ENCODE measurements at regions not wholly inside any gene's neighbourhood (a gene's known extent, or its start where the extent isn't known, plus 50 kb on each side); places are given as distances from the start of the nearest gene placed in this dataset.

DNA sequence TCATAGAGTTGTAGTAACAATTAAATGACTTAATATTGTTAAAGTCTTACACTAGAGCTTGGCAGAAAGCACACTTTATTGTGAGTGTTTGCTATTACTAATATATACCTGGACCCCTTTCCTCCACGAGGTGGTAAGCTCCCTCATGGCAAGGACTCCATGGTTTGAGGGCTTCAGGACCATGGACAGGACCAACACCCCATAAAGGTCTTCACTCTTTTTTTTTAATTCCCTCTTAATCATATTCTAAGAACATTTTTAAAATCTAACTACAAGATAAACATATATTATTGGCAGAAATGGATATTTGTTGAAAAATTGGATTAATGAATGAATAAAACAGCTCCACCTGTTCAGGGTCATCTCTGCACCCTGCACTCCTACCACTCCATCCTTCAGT, 154.5 kb downstream of the CBLN1 start:
- DNase-seq (ENCODE audit: low spot score) = no peak

DNA sequence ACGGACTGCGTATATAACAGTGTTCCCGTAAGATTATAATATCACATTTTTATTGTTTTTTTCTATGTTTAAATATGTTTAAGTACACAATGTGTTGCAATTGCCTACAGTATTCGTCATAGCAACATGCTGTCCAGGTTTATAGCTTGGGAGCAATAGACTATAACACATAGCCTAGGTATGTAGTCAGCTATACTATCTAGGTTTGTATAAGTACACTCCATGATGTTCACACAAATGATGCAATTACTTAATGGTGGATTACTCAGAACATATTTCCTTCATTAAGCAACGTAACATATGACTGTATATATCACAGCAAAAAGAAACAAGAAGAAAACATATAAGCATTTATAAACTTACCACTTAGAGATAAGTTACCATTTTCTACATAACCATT, 160.0 kb downstream of the CBLN1 start:
- DNase-seq (ENCODE audit: low spot score) = no peak

DNA sequence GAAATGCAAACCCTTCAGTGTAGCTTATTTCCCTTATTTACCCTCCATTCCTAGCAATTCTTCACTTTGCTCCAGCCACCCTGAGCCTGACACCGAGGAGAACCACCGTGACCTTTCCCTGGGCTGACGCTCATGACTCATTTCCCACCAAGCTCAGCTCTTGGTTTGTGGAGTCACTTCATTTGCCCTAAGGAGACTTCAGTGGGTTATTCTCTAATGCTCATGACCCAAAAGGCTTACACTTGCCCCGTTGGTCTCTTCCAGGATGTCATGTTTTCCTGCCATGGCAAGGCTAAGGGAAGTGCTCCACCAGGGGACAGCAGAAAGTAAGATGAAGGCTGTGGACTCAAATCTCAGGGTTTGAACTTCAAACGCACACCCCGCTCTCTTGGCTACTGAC, 161.0 kb downstream of the CBLN1 start:
- no peak for DNase-seq (ENCODE audit: low spot score)

DNA sequence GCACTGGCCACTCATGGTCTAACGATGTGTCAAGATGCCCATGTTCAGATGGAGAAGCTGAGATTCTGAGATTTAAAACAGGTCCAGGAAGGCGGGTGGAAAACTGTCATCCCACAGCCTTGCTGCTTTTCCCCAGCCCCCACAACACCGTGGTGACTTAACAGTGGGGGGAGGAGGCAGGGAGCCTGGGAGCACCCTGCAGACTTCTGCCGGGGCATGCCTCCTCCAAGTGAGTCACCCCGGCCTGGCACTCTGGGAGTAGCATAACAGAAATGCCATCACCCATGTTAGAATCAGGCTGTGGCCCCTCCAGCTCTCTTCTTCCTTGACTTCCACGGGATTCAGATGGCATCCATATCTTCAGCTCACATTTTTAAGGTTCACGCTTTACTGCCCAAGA, 164.8 kb downstream of the CBLN1 start:
- no peak for DNase-seq (ENCODE audit: low spot score)

DNA sequence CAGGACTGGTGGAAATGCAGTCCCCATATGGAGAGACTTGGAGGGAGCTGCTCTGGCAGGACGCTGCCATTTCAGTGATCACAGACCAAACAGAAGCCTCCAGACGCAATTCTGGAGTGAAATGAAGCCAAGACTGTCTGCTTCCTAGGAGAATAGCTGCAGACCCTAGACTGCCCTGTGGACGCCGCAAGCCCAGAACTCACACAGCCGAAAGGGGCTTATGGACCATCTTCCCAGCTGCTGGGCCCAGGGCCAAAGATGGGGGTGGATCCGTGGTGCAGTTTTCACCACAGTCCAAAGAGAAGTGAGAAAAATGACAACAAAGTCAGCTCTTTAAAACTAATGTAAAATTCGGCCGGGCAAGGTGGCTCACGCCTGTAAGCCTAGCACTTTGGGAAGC, 165.7 kb downstream of the CBLN1 start:
- DNase-seq (ENCODE audit: low spot score) = no peak

DNA sequence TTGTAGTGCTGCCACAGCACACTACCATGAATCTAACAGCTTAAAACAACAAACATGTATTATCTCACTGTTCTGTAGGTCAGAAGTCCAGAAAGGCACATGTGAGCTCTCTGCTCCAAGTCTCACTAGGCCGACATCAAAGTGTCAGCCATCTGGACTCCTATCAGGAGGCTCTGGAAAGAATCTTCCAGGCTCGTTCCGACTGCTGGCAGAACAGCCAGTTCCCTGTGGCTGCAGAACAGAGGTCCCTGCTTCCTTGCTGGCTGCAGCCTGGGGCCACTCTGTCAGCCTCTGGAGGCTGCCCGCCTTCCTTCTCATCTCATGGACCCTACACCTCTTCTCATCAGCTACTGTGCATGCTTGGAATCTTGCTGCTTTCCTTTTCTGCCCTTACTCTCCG, 168.9 kb downstream of the CBLN1 start:
- DNase-seq (ENCODE audit: low spot score) = no peak

DNA sequence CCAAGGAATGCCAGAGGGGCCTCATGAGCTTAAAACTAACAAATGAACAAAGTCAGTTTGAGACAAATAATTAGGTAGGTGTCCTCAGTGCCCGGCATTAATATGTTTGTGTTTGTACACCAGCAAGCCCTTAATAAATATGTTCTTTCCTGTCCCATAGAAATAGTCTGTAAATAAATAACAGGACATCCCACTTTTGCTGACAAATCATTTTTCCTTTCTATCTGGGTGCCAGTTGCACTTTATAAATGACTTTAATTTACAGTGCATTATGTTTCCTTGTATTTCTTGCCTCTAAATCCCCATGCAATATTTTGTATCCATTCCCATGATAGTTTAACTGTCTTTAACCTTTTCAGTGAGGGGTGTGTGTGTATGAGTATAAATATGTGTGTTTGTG, 170.3 kb downstream of the CBLN1 start:
- DNase-seq (ENCODE audit: low spot score) = no peak

DNA sequence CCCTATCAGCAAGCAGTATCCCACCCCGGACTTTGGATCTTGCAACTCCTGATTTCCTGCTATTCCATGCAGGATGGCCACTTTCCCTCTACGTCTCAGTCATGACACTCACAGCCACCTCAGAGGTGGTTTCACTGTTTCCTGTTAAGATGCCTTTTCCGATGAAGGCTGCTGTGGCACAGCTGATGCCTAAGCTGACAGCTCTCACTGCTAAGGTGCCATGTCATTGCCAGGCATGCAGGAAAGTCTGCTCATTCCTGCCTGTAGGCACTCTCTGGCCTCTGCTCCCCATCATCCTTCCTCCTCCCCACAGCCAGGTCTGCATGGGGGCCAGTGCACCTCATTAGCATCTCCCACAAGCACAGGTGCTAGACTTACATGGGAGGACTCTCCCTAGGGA, 173.0 kb downstream of the CBLN1 start:
- no peak for DNase-seq (ENCODE audit: low spot score)

DNA sequence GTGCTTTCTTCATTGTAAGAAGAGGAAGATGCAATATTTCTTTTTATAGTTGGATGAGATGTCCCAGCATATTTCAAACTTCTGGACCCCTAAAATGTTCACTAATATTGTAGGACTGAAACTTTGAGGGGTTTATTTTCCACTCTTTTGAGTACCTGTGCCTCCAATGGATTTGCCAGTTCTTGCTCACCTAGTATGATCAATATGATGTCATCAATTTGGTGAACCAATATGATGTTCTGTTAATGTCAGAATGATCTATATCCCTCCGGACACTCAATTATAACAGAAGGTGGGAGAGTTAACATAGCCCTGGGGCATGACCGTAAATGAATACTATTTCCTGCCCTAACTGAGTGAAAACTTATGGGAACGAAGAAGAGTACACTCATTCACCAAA, 178.3 kb downstream of the CBLN1 start:
- no peak for DNase-seq (ENCODE audit: low spot score)

DNA sequence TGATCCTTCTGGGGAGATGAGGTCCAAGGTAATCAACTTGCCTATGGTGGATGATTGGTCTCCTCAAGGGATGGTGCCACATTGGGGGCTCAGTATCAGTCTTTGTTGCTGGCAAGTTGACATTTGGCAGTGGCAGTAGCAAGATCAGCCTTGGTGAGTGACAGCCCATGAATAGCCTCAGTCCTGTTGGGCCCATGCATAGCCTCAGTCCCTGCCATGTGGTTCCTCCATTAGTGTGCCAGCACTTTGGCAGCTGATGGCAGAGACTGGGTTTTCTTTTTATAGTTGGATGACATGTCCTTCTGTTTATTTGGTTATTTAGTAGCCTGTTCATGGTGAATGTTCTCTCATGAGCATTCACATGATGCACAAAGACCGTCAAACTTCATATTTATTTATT, 179.6 kb downstream of the CBLN1 start:
- DNase-seq (ENCODE audit: low spot score) = no peak

DNA sequence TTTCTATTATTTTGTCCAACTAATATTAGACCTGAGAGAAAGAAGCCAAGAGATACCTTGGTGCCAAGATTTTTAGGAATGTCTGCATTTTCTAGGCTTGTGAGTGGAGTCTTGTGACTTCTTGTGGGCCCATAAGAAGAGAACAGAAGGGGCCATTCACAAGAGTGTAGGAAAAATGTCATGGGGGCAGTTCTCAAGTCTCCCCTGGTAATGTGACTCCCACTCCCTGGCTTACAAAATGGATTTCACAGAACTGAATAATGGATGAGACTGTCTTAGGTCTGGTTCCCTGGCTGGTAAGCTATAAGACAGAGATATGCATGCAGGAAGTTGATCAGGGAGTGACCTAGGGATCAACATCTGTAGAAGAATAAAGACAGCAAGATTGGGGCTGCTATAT, 181.3 kb downstream of the CBLN1 start:
- DNase-seq (ENCODE audit: low spot score) = no peak

DNA sequence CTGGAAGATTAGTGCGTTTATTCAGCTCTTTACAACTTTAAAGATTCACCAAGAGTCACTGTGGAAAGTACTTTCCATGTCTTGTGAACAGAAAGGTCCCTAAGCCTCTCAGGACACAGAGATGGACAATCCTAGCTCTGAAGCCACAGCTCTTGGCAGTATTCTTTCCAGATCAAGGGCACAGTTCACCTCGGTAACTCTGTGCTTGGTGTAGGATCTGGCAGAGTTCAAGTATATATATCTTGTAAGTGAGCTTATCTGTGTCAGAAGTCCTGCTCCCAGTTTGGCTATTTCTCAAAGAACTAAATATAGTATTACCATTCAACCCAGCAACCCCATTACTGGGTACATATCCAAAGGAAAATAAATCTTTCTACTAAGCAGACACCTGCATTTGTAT, 183.7 kb downstream of the CBLN1 start:
- no peak for DNase-seq (ENCODE audit: low spot score)

DNA sequence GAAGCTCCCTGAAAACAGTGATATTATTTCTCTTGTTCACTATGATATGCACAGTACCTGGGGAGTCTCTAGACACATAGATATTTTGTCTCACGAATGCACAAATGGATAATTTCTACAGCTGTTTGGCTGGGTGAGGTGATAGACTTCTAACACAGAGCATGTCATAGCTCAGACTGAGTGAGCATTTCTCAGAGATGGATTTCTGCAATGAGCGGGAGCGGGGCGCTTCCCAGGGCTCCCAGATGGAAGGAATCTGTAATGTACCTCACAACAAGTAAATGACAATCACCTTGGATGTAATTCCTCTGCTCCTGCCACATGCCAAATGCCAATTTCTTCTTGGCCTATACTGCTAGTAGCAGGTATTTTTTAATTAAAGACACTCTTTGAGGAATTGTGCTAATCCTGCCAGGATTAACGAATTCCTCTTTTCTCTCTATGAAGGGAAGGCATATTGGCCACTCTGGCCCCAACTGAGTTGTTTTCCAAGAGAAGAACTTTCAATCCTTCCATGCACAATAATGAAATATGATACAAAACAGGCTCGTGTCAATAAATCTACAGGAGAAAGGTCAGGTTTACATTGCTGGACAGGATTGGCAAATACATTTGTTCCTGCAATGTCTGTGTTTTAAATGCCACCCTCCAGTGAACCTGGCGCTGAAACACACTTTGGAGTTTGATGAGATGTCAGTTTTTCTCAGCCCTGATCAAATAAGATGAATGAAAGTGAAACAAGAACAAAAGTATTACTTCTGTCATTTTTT, 185.3 kb downstream of the CBLN1 start:
- DNase-seq (ENCODE audit: low spot score) = no peak

DNA sequence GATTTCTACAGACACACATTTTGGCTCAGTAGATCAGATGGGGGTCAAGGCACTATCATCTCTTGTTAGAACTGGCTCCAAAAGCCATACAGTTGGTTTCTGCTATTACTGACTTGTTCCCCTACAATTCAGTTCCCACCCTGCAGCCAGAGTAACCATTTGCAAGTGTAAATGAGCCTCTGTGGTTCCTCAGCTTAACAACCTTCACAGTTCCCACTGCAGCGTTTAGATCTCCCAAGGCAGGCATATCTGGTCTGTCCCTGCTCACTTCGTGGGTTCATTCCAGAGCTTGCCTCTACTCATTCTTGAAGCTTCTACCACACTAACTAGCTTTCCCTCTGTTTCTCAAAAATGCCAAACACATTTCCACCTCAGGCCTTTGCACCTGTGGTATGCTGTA, 186.1 kb downstream of the CBLN1 start:
- DNase-seq (ENCODE audit: low spot score) = no peak

DNA sequence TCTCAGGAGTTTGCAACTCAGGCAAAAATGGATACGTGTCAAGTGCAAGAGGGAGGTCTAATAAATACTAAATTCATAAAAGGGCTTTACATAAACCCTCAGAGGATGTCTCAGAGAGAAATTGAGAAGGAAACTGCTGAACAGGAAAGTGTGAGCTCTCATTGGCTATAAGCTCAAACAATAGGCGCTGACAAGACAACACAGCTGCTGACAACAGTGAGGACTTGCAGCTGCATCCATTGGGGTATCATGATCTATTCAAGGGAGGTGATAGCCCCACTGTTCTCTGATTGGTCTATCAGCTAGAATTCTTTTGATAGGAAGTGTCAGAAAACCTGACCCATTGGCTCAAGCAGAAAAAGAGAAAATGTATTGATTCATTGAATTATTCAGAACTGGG, 187.2 kb downstream of the CBLN1 start:
- no peak for DNase-seq (ENCODE audit: low spot score)

DNA sequence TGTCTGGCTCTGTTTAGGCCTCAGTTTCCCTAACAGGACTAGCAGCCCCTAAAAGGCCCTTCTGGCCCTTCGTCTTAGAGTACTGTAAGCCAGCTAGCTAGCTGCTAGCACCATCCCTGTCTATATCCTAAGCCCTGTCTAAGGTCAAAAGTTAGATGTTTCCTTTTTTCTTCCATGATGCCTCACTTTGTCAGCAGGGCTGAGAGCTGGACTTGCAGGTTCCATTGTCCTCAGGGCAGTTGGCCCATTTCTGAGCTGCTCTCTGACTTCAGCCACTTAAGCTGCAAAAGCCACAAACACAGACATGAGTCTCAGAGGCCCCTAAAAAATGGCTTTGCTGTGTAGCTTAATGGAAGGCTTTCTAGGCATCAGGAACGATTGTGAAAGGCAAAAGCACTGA, 187.7 kb downstream of the CBLN1 start:
- no peak for DNase-seq (ENCODE audit: low spot score)

DNA sequence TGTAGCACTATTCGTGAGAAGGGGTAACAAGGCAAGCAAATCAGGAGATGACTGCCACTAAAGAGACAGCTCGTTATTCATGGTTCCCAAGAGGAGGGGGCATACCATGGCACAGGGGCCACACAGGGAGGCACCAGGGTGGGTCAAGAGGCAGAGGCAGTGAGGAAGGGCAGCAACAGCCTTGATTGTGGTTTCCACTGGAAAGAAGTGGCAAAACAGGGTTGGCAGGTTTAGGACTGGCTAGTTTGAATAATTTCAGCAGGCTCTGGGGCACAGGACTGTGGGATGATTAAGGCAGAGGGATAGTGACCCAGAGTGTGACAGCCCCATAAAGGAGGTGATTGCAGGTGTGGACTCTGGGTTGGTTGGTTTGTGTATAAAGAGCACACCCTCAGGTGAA, 188.9 kb downstream of the CBLN1 start:
- no peak for DNase-seq (ENCODE audit: low spot score)

DNA sequence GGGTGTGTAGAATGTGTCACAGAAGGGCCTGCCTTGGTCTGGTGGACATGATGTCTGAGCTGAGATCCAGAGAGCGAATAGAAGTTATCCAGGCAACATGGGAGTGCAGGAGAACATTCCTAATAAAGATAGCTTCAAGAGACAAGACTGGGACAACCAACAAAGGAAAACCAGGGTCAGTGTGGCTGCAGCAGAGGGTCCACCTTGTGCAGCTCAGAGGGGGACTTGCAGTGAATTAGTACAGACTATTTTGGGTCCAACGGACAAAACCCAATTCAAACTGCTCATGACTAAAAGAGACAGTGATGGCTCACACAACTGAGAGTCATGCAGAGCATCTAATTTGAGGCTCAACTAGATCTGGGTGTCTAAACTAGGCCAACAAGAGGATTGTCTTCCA, 192.1 kb downstream of the CBLN1 start:
- DNase-seq (ENCODE audit: low spot score) = no peak

DNA sequence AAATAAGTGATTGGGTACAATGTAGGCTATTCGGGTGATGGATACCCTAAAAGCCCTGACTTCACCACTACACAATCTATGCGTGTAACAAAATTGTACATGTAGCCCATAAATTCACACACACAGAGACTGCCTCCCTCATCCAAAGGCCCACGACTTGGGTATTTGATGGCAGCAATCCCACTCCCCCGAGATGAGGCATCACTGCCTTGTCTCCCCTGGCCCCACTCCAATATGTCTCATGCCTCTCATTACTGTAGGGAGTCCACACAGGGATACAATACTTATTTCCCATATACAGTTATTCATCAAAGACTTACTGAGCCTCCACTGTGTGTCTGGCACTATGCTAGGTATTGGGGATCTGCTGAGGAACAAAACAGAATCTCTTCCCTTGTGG, 192.6 kb downstream of the CBLN1 start:
- DNase-seq (ENCODE audit: low spot score) = no peak

DNA sequence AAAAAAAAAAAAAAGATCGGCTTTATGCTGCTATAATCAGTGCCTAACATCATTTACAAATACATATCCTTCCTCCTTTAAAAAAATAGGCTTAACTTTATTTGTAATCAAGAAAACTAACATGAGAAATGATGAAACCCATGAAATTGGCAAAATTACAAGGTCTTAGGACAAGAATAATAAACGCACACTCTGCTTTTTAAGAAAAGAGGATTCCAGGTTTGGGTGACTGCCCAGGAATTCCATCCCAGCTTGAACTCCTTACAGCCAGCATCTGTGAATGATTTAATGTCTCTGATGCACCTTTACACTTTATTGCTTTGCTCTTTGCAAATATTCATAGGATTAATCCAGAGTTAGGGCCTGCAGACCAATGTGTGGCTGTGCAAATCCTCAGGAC, 196.0 kb downstream of the CBLN1 start:
- no peak for DNase-seq (ENCODE audit: low spot score)

DNA sequence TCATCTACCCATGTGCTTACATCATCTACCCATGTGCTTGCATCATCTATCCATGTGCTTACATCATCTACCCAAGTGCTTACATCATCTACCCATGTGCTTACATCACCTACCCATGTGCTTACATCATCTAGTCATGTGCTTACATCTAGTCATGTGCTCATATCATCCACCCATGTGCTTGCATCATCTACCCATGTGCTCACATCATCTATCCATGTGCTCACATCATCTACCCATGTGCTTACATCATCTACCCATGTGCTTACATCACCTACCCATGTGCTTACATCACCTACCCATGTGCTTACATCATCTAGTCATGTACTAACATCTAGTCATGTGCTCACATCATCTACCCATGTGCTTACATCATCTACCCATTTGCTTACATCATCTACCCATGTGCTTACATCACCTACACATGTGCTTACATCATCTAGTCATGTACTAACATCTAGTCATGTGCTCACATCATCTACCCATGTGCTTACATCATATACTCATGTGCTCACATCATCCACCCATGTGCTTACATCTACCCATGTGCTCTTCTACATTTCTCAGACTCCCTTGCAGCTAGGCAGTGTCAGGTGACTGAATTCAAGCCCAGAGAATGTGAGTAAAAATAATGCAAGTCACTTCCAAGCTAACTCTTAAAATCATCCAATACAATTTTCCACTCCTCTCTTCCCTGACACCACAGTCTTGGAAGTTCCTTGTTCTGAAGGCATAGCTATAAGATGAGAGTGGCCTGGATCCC, 196.8 kb downstream of the CBLN1 start:
- no peak for DNase-seq (ENCODE audit: low spot score)

DNA sequence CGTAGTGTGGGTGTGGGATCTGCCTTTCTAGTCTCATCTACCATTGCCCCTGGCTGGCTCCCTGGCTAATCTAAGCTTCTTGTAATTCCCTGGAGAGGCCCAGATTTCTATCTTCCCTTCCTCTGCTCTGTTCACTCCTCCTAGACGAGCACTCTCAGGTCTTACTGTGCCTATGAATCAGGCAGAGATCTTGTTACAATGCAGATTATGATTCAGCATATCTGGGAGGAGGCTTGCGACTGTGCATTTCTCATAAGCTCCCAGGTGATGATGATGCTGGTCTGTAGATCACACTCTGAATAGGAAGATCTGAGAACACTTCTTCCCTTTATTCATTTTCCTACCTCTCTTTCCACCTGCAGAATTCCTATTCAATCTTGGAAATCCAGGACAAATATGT, 200.1 kb downstream of the CBLN1 start:
- no peak for DNase-seq (ENCODE audit: low spot score)

DNA sequence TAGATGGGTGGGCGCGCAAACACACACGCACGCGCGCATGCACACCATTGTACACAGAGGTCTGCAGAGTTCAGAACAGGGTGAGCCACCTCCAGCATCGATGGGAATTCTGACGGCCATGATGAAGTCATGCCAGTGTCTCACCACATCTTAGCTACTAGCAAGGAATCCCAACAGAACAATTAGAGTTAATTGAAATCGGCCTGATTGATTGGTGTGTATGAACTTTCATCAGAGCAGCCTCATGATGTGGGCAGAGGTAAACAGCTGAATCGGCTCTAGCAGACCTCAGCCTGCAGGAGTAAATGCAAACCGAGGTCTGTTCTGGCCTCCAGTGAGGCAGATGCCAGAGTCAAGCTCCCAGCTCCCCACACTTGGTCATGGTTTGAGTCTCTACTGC, 200.6 kb downstream of the CBLN1 start:
- DNase-seq (ENCODE audit: low spot score) = no peak

DNA sequence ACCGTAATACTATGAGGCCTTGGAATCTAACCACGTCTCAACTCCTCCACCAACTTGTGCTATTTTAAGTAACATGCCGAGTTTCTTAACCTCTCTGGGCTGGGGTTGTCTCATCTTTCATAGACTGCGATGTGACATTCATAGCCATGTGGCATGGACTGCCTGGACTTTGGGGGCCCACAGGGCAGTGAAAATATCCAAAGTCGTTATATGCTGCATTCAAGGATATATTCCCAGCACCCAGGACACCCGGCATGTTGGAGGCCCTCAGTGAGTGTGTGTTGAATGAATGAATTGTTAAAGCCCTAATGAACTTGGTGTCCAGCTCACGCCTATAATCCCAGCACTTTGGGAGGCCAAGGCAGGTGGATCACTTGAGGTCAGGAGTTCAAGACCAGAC, 203.1 kb downstream of the CBLN1 start:
- DNase-seq (ENCODE audit: low spot score) = no peak
